ENCODE measurements at regions not wholly inside any gene's neighbourhood (a gene's known extent, or its start where the extent isn't known, plus 50 kb on each side); places are given as distances from the start of the nearest gene placed in this dataset.
A peak's percentile ranks its signal among the peaks of the same experiment; 100 is the strongest.
"Not testable (repeated sequence)": the region's sequence is repeated elsewhere in the genome, so short reads cannot be mapped to it uniquely, and the experiment has no call there.

DNA sequence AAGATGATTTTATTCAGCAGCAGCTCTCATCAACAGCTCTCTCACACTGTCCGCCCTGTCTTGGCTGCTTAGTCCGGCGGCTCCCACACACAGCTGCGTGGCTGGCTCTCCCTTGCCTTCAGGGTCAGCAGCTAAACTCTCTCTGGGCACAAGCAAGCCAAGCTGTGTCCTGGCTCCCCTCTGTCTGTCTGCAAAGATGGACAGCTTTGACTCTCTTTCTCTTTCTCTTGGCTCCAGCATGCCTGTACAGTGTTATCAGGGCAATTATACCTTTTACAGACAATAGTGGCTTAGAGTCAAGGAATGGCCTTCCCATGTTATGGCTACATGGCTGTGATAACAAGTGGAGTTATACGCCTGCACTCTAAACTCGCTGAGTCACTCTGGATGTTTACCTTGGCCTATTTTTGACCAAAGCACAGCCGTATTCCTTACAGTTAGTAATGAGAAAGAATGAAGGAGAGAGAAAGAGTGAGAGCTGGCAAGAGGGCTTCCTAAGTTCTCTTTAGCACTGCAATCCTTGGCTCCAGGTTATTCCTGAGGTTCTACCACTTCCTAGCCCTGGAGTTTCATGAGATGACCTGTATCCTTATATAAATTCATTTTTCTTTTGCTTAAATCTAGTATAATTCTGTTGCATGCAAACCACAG lies 59.9 kb upstream of the ZSWIM5 start:
- intact Hi-C loops (cut with DNase I; ENCODE audit: low total_unique reads) (no loop called here), in situ Hi-C loops (cut with MboI; ENCODE audit: low sequenced_read_pairs in 4 of 4) (no loop called here)
- no peaks in the 10 kb centered on the region for H3K27me3 ChIP-seq
- peak in 1 of 2 donors; percentile 23 for DNase-seq
- no peaks in the 10 kb centered on the region for H3K9me3 ChIP-seq
- H3K36me3 ChIP-seq, result no peaks in the 10 kb centered on the region
- H3K4me3 ChIP-seq, result no peak overlapping the region
- H3K27ac ChIP-seq, result peak overlapping the region; percentile 59 to 75 (median 66)
- TF ChIP-seq, protein P1, sequence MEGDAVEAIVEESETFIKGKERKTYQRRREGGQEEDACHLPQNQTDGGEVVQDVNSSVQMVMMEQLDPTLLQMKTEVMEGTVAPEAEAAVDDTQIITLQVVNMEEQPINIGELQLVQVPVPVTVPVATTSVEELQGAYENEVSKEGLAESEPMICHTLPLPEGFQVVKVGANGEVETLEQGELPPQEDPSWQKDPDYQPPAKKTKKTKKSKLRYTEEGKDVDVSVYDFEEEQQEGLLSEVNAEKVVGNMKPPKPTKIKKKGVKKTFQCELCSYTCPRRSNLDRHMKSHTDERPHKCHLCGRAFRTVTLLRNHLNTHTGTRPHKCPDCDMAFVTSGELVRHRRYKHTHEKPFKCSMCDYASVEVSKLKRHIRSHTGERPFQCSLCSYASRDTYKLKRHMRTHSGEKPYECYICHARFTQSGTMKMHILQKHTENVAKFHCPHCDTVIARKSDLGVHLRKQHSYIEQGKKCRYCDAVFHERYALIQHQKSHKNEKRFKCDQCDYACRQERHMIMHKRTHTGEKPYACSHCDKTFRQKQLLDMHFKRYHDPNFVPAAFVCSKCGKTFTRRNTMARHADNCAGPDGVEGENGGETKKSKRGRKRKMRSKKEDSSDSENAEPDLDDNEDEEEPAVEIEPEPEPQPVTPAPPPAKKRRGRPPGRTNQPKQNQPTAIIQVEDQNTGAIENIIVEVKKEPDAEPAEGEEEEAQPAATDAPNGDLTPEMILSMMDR (IDR thresholded peaks at IDR 0.05 in 4 of 5, conservative IDR thresholded peaks at IDR 0.05 in 1 of 5), result no peak
- no peak for TF ChIP-seq POLR2A (IDR thresholded peaks at IDR 0.05)
- ATAC-seq, result peak; percentile 69 to 82
- peaks cover 10 to 13% of the 10 kb centered on the region in 2 donors for H3K4me1 ChIP-seq

DNA sequence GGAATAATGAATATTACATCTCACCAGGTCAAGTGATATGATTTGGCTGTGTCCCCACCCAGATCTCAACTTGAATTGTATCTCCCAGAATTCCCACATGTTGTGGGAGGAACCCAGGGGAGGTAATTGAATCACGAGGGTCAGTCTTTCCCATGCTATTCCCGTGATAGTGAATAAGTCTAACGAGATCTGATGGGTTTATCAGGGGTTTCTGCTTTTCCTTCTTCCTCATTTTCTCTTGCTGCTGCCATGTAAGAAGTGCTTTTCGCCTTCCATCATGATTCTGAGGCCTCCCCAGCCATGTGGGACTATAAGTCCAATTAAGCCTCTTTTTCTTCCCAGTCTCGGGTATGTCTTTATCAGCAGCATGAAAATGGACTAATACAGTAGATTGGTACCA lies 58.4 kb upstream of the HPDL start:
- DNase-seq; ATAC-seq; H3K36me3 ChIP-seq; intact Hi-C loops (cut with DNase I; ENCODE audit: low total_unique reads); H3K4me3 ChIP-seq; in situ Hi-C loops (cut with MboI; ENCODE audit: low sequenced_read_pairs in 4 of 4); H3K27me3 ChIP-seq; H3K27ac ChIP-seq; H3K9me3 ChIP-seq: not testable (repeated sequence)
- peaks cover 10 to 13% of the 10 kb centered on the region in 2 donors for H3K4me1 ChIP-seq

DNA sequence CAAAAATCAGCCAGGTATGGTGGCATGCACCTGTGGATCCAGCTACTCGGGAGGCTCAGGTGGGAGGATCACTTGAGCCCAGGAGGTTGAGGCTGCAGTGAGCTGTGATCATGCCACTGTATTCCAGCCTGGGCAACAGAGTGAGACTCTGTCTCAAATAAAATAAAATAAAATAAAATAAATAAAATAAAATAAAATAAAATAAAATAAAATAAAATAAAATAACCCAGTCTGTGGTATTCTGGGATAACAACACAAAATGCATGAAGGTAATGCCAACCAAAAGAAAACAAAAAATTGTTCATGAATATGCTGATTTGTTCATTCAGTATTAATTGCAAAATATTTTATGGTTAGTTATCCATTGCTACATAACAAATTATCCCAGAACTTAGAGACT lies 54.4 kb upstream of the HPDL start:
- DNase-seq; H3K9me3 ChIP-seq; ATAC-seq; H3K4me3 ChIP-seq; H3K4me1 ChIP-seq; H3K27ac ChIP-seq; in situ Hi-C loops (cut with MboI; ENCODE audit: low sequenced_read_pairs in 4 of 4); H3K27me3 ChIP-seq; intact Hi-C loops (cut with DNase I; ENCODE audit: low total_unique reads); H3K36me3 ChIP-seq: not testable (repeated sequence)

DNA sequence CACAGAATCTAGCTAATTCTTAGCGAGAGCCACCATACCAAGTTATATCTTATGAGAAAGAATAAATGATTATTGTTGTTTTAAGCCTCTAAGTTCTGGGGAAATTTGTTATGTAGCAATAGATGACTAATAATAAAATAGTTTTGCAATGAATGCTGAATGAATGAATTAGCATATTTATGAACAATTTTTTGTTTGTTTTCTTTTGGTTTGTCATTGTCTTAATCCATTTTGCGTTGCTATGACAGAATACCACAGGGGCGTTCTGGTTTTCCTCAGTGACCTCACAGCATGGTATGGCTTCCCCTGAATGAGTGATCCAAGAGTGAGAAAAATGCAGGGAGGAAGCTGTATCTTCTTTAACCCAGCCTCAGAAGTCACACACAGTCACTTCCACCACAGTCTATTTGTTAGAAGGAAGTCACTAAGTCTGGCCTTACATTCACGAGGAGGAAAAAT lies 53.8 kb upstream of the HPDL start:
- in situ Hi-C loops (cut with MboI; ENCODE audit: low sequenced_read_pairs in 4 of 4) (no loop called here), intact Hi-C loops (cut with DNase I; ENCODE audit: low total_unique reads) (no loop called here)
- H3K4me1 ChIP-seq, result no peaks in the 10 kb centered on the region
- no peak overlapping the region for H3K27ac ChIP-seq
- no peaks in the 10 kb centered on the region for H3K36me3 ChIP-seq
- H3K4me3 ChIP-seq, result no peak overlapping the region
- no peak for DNase-seq
- H3K9me3 ChIP-seq, result no peaks in the 10 kb centered on the region
- H3K27me3 ChIP-seq, result no peaks in the 10 kb centered on the region
- no peak for ATAC-seq
- TF ChIP-seq POLR2A (IDR thresholded peaks at IDR 0.05), result no peak
- TF ChIP-seq, protein P1 (IDR thresholded peaks at IDR 0.05 in 4 of 5, conservative IDR thresholded peaks at IDR 0.05 in 1 of 5), result no peak

DNA sequence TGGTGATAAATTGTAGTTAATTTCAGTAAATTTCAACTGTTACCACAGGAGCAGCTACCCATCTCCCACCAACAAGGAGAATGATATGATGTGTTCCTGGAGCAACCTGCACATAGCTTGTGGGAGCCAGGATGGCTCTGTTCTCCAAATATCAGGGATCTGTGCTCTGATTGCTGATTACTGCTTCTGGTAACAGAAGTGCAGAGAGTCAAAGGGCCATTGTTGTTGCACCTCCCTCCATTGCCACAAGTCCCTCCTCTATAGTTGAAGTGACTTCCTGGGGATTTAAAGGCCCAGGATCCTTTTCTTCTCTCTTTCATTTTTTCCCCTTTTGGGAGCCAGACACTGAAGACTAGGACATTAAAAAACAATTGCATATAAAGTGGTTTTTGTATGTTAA lies 51.6 kb upstream of the HPDL start:
- Histone ChIP-seq H3K4me1 (no peaks in the 10 kb centered on the region), H3K27ac (no peak overlapping the region), H3K4me3 (no peak overlapping the region), H3K27me3 (no peaks in the 10 kb centered on the region), H3K36me3 (no peaks in the 10 kb centered on the region), H3K9me3 (no peaks in the 10 kb centered on the region)
- no peak for TF ChIP-seq POLR2A (IDR thresholded peaks at IDR 0.05)
- TF ChIP-seq, protein P1 (IDR thresholded peaks at IDR 0.05 in 4 of 5, conservative IDR thresholded peaks at IDR 0.05 in 1 of 5), result no peak
- in situ Hi-C loops (cut with MboI; ENCODE audit: low sequenced_read_pairs in 4 of 4) (no loop called here), intact Hi-C loops (cut with DNase I; ENCODE audit: low total_unique reads) (no loop called here)
- ATAC-seq, result no peak
- DNase-seq, result no peak
